GM11168 (cell line): ENCODE measurements at regions not wholly inside any gene's neighbourhood (a gene's known extent, or its start where the extent isn't known, plus 50 kb on each side); places are given as distances from the start of the nearest gene placed in this dataset.
"Not testable (repeated sequence)": the region's sequence is repeated elsewhere in the genome, so short reads cannot be mapped to it uniquely, and the experiment has no call there.

ENCODE experiments used
- in situ Hi-C: fragments of 300-500 bp; cut with MboI; formaldehyde crosslinking; loops from one replicate; pipeline ENCODE4 v1.12.0; 2022; ENCODE audit warnings: low sequenced_read_pairs; ENCODE audit not compliant: unreplicated experiment

GRCh38 chr13:86409466-86410241 lies 610.4 kb upstream of the SLITRK6 start:
- in situ Hi-C loops = no loop called here

DNA sequence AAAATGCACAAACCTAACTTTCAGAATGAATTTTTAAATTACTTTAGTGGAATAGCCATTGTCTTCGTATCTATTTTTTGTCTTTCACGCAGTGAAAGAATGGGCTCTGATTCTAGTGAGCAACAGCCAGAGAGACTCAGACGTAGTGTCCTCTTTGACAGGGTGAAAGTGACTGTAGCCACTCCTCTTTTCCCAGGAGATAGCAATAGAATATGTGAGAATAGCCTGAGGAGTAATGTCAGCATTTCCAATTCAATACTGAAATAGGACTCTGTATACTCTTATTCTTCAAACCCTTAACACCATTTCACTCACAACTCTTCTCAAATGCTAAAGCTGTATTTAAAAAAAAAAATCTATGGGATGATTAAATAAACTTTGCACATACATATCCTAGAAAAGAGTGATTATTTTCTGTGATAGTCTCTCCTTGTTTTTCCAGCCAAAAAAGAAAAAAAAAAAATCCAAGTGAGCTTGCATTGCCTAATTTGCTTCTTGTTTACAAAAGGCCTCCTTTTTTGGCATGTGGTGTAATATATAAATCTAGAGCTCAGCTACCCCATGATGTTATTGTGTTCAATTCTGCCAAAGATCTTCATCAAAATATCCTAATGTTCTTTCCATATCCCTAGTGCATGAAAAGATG lies 626.1 kb upstream of the SLITRK6 start:
- in situ Hi-C loops = no loop called here

- in situ Hi-C loops = no loop called here
Measured at GRCh38 chr13:86426437-86426836, 627.2 kb upstream of the SLITRK6 start.

DNA sequence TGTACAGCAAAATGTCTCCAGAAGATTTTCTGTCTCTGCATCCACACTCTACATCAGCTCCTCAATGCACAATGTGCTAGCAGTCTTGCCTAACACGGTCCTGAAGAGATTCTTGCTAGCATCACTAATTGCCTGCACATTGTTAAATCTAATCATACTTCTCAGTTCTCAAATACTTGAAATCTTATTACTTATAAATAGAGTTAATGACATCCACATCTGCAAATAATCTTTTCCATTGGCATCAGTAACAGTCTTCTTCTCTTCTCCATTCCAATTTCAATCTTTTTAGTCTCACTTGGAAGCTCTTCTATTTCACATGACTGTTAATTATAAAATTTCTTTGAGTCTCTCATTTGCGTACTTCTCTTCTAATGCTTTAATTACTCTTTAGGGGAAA lies 630.5 kb upstream of the SLITRK6 start:
- in situ Hi-C loops = no loop called here

DNA sequence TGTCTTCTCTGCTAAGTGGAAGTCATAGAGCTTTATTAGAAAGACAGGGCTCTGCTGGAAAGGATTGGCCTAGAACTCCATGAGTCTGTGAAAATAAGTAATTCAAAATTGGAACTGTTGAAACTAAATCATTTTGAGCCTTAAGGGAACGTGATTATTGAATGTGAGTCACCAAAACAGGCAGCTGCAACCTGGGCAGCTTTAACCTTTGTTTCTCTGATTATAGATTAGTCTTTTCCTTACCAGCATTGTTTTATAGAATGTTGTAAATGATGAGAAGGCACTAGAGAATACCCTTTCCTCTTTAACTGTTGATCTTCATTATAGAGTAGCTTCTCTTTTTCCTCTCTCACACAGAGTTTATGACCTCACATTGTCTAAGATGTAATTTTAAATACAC lies 638.8 kb upstream of the SLITRK6 start:
- in situ Hi-C loops = no loop called here

DNA sequence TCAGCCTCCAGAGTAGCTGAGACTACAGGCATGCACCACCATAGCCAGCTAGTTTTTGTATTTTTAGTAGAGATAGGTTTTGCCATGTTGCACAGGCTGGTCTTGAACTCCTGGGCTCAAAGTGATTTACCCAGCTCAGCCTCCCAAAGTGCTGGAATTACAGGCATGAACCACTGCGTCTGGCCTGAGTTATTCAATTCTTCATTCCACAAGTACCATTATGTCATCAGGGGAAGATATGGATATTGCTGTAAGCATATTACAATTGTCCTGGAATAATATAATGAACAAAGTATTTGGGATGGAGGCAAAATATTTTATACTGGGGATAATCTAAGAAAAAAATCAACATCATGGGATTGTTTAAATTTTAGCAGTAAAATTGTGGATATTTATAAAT lies 646.0 kb upstream of the SLITRK6 start:
- in situ Hi-C loops = no loop called here

DNA sequence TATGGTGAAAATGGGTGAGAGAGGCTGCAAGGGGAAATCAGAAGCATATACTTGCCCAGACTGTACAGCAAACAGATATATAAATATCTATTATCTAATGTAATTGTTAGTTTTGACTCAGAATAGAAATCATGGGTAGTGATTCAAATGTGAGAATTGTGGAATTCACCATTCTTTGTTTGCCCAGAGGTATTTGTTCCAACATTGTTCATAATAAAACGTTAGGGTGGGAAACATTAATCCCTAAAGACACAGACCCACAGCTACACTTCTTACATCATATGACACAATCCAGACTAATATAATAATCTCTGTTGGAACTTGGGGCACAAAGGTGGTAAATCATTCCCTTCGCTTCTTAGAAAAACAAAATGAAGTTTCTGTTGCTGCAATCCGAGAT lies 646.5 kb upstream of the SLITRK6 start:
- in situ Hi-C loops = no loop called here

DNA sequence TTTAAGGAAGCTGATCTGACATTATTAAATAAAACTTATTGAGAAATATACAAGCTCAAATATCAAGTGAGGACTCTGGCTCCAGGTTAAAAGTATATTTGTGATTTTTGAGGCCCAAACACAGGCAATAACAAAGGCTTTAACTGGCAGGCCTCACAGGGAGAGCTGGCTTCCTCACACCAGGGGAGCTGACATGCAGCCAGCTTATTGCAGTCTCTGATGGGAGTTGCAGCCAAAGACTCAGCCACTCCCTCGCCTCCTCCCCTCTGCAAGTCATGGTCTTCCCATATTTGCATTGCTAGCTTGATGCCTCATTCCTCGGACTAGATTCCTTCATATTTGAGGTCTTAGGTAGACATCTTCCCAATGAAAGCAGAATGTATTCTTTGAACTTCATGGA lies 647.1 kb upstream of the SLITRK6 start:
- in situ Hi-C loops = no loop called here

DNA sequence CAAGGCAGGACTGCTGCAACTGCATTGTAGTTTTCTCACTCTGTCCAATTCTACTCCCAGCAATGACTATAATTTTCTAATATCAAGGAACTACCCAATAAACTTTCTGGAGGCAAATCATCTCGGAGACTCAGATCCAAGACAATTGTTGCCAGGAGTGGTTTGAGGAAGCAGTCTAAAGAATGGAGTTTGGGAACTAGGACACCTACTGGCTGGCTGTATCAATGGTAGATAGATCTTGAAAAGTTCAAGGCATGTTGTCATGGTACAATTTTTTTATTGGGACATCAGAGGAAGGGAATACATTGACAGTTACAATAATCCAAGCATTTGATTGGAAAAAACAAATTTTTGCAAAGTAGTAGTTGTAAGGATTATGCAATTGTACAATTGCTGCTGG lies 648.3 kb upstream of the SLITRK6 start:
- in situ Hi-C loops = no loop called here

DNA sequence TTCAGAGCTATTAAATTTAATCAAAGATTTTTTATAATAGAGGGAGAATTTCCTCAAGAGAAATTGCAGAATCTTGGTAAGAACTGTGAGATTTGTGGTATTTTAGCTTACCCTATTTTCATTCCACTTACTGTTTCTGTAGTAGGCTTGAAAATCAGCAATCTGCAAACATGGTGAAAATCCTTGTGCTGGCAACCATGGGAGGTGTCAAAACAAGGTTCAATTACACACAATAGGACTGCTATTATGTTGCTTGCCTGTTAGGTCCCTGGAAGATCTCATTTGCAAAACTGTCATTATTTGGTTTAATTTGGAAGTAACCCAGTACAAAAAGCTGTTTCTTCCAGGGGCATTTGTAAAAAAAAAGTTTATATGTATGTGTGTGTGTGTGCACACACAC lies 662.8 kb upstream of the SLITRK6 start:
- in situ Hi-C loops = no loop called here

DNA sequence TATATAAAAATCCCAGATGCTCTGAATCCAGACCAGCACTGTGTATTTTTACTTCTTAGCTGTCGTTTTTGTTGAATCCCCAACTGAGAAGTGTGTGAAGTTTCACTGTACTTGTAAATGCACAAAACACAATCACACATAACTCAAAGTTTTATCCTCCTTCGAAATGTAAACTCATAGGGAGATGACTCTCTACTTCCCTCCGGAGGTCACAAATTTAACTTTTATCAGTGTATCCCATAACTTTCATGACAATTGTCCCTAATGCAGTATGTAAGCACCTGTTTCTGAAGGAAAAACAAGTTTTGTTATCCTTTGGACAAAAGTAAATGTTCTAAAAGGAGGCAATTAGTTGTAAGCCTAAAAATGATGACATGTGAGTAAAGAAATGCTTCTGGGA lies 665.0 kb upstream of the SLITRK6 start:
- in situ Hi-C loops = no loop called here

- in situ Hi-C loops = no loop called here
Measured at GRCh38 chr13:86474971-86475370, 675.8 kb upstream of the SLITRK6 start.

DNA sequence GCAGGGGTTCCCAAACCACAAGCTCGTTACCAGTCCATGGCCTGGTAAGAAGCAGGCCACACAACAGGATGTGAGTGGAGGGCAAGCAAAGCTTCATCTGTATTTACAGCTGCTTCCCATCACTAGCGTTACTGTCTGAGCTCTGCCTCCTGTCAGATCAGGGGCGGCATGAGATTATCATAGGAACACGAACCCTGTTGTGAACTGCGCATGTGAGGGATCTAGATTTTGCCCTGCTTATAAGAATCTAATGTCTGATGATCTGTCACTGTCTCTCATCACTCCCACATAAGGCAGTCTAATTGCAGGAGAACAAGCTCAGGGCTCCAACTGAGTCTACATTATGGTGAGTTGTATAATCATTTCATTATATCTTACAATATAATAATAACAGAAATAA lies 677.4 kb upstream of the SLITRK6 start:
- in situ Hi-C loops = no loop called here

DNA sequence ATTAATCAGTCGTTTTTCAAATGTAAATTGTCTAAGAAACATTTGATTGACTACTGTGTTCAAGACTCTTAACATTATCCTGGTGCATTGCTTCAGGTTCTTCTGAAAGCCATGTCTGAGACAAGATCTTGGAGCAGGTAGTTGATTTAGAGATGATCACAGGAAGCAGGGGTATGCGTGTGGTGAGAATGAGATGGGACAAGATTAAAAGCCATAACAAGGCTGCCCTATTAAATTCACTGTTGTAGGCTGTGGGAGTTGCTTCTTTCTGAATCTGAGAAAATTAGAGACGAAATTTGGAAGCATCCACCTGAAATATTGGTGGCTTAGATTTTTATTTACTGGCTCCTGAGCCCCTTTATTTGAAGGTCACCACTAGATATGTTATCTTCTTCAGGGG lies 687.4 kb upstream of the SLITRK6 start:
- in situ Hi-C loops = no loop called here

DNA sequence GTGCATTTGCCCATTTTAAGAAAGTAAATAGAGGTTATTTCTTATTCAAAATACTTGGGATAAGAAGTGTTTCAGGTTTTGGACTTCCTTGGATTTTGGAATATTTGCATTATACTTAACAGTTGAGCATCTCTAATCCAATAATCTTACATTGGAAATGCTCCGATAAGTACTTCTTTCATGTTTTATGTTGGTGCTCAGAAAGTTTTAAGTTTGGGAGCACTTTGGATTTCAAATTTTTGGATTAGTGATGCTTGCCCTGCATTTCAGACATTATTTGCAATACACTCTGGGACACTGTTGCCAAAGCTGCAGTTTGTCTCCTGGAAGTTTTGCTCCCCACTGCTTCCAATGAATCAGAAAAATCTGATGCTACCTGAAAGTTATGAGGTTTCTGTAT lies 691.9 kb upstream of the SLITRK6 start:
- in situ Hi-C loops = no loop called here

GRCh38 chr13:86501931-86502330 lies 702.7 kb upstream of the SLITRK6 start:
- in situ Hi-C loops = not testable (repeated sequence)

DNA sequence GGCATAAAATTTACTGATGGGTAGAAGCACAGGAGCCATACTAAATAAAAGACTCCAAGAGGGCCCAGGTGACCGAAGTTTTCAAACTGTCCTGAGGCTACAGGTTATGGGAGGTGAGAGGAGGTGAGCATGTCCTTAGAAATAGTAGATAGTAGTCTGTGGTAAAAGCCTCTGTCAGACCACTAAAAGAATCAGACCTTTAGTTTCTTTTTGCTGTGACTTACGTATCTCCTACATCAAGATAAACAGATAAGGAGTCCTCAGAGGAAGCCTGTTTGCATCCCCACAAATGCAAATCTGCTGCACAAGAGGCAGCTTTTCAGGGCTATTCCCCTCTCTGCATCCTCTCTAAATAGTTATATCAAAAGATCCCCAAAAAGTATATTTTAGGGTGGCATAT lies 711.6 kb upstream of the SLITRK6 start:
- in situ Hi-C loops = no loop called here

GRCh38 chr13:86541461-86541860 lies 742.2 kb upstream of the SLITRK6 start:
- in situ Hi-C loops = no loop called here

GRCh38 chr13:86554066-86554465 lies 754.8 kb upstream of the SLITRK6 start:
- in situ Hi-C loops = no loop called here

DNA sequence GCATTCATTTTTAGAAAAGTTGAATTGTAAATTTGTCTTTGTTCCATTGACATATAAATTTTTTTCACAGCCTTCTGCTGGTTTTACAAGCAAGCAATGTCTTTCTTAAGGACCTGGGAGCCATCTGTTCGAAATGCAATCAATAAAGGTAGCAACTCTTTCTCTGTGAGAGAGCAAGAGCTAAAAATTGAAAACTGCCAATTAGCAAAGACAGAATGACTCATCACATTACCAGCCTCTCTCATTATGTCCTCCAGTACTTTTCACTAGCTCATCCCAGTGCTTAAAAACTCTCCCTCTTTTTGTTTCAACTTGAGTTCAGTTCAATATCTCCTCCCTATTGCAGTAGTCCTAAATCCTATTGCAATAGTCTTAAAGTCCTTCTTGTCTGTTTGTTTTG lies 760.7 kb upstream of the SLITRK6 start:
- in situ Hi-C loops = no loop called here

DNA sequence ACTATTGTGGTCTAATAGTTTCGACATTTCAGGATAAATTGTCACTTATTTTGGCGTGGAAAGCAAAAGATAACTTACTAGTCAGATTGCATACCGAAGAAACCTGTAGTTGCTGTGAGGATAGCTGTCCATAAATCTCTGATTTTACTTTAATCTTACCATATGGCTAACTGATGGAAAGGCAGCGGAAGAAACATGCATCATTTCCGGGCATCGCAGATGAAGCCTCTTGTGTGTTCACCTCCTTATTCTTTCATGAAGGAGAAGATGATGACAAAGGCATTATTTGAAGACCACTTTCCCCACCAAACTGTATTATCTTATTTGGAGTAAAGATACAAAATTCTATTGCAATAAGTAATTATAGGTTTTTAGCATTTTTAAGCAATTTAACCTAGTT lies 763.6 kb upstream of the SLITRK6 start:
- in situ Hi-C loops = no loop called here

GRCh38 chr13:86563308-86563707 lies 764.1 kb upstream of the SLITRK6 start:
- in situ Hi-C loops = no loop called here
